Left lung (tissue), 4 donors: ENCODE measurements at regions not wholly inside any gene's neighbourhood (a gene's known extent, or its start where the extent isn't known, plus 50 kb on each side); places are given as distances from the start of the nearest gene placed in this dataset.

ENCODE experiments used
- ATAC-seq: fragments of 200-7000 bp; cut with Tn5 transposase; one replicate; pipeline ENCODE4 v1.9.1; 2020; ENCODE audit warnings: moderate library complexity
- DNase-seq, 4 donors: peaks; one replicate each; pipeline ENCODE4 v3.0.0-alpha.2; 2013 to 2020
- H3K27ac ChIP-seq, 2 donors: fragments of 200-600 bp; sonication (generic) in 1 of 2; one replicate each; pipeline versions ENCODE4 v1.5.0 to v1.8.0; 2020 to 2021
- H3K27me3 ChIP-seq, 2 donors: fragments of 200-600 bp; sonication (generic) in 1 of 2; one replicate each; pipeline versions ENCODE4 v1.5.0 to v1.8.0; 2020 to 2021
- H3K36me3 ChIP-seq, 2 donors: fragments of 200-600 bp; sonication (generic) in 1 of 2; one replicate each; pipeline versions ENCODE4 v1.5.0 to v1.8.0; 2020 to 2021
- H3K4me1 ChIP-seq, 2 donors: fragments of 200-600 bp; one replicate each; pipeline ENCODE4 v1.8.0; 2021
- H3K4me3 ChIP-seq, 2 donors: fragments of 200-600 bp; sonication (generic) in 1 of 2; one replicate each; pipeline versions ENCODE4 v1.5.0 to v1.8.0; 2020 to 2021; ENCODE audit warnings: mild to moderate bottlenecking in 1 of 2
- H3K9me3 ChIP-seq, 2 donors: fragments of 200-600 bp; sonication (generic) in 1 of 2; one replicate each; pipeline versions ENCODE4 v1.5.0 to v1.8.0; 2020 to 2021
- intact Hi-C, 2 donors: fragments of 100-400 bp; cut with DNase I; formaldehyde crosslinking; loops; one replicate each; pipeline versions ENCODE4 v1.11.2 to v1.14.2; 2022
- TF ChIP-seq, protein P1 (sequence below), 2 donors: fragments of 200-600 bp; sonication (generic) in 1 of 2; IDR thresholded peaks; one replicate each; pipeline versions ENCODE4 v1.5.0 to v1.8.0; 2021; ENCODE audit warnings: antibody characterized with exemption in 2 of 2
- donor health status: DM: no; HTN: yes; CAD: no.
- donor health status: DM: no; HTN: no; CAD: no.

DNA sequence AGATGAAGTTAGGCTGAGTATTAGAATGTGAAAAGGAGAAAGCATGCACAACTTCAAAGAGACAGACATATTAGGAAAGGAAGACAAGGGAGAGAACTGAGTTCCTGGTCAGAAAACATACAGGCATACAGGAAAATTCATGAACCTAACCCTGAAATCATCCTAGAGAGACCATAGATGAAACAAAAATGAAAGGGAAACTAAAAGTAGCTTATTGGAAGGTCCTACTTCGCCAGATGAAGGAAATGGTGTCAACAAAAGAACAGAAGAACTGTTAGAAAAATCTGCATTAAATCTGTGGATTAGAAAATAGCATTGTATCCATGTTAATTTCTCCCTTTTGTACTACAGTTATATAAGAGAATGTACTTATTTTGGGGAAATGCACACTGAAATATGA is 169.0 kb upstream of the UFM1 start:
- no peaks in the 10 kb centered on the region for H3K27me3 ChIP-seq
- H3K9me3 ChIP-seq: no peaks in the 10 kb centered on the region
- H3K27ac ChIP-seq: no peak overlapping the region
- H3K36me3 ChIP-seq: no peaks in the 10 kb centered on the region
- H3K4me3 ChIP-seq: no peak overlapping the region
- no peaks in the 10 kb centered on the region for H3K4me1 ChIP-seq
- TF ChIP-seq, protein P1, sequence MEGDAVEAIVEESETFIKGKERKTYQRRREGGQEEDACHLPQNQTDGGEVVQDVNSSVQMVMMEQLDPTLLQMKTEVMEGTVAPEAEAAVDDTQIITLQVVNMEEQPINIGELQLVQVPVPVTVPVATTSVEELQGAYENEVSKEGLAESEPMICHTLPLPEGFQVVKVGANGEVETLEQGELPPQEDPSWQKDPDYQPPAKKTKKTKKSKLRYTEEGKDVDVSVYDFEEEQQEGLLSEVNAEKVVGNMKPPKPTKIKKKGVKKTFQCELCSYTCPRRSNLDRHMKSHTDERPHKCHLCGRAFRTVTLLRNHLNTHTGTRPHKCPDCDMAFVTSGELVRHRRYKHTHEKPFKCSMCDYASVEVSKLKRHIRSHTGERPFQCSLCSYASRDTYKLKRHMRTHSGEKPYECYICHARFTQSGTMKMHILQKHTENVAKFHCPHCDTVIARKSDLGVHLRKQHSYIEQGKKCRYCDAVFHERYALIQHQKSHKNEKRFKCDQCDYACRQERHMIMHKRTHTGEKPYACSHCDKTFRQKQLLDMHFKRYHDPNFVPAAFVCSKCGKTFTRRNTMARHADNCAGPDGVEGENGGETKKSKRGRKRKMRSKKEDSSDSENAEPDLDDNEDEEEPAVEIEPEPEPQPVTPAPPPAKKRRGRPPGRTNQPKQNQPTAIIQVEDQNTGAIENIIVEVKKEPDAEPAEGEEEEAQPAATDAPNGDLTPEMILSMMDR (IDR thresholded peaks at IDR 0.05): no peak
- DNase-seq: no peak
- intact Hi-C loops: no loop called here
- ATAC-seq: no peak

DNA sequence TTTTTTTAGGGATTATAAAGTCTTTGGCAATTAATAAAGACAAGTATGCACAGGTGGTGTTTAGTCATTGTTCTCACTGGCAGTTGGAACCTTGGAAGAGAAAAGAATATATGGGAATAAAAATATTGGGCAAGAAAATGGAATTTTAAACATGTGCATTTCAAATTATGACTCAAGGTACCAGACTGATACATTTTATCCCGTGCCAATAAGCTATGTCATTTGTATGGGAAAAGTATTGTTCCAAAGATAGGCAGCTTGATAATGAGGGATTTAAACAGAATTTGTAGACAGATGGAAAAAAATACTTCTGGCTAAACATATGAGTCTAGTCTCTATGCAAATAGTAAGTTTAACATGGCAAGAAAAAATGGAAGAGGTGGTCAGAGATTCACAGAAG is 169.5 kb upstream of the UFM1 start:
- TF ChIP-seq, protein P1 (IDR thresholded peaks at IDR 0.05): no peak
- no peaks in the 10 kb centered on the region for H3K9me3 ChIP-seq
- intact Hi-C loops: no loop called here
- no peaks in the 10 kb centered on the region for H3K36me3 ChIP-seq
- H3K4me1 ChIP-seq: no peaks in the 10 kb centered on the region
- H3K27ac ChIP-seq: no peak overlapping the region
- H3K27me3 ChIP-seq: no peaks in the 10 kb centered on the region
- H3K4me3 ChIP-seq: no peak overlapping the region
- no peak for ATAC-seq
- DNase-seq: no peak

DNA sequence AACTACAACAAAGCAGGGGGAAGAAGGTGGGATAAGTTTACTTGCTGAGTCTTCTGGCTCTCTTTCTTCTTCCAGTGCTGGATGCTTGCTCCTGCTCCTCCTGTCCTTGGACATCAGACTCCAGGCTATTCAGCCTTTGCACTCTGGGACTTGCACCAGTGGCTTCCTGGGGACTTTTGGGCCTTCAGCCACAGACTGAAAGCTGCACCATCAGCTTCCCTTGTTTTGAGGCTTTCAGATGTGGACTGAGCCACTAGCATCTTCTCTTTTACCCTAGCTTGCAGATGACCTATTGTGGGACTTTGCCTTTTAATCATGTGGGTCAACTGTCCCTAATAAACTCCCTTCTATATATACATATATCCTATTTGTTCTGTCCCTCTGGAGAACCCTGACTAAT is 173.0 kb upstream of the UFM1 start:
- Histone ChIP-seq H3K36me3 (no peaks in the 10 kb centered on the region), H3K4me1 (no peaks in the 10 kb centered on the region), H3K4me3 (no peak overlapping the region), H3K27ac (no peak overlapping the region), H3K9me3 (no peaks in the 10 kb centered on the region), H3K27me3 (no peaks in the 10 kb centered on the region)
- TF ChIP-seq, protein P1 (IDR thresholded peaks at IDR 0.05): no peak
- intact Hi-C loops: no loop called here
- DNase-seq (no peak), ATAC-seq (no peak)

DNA sequence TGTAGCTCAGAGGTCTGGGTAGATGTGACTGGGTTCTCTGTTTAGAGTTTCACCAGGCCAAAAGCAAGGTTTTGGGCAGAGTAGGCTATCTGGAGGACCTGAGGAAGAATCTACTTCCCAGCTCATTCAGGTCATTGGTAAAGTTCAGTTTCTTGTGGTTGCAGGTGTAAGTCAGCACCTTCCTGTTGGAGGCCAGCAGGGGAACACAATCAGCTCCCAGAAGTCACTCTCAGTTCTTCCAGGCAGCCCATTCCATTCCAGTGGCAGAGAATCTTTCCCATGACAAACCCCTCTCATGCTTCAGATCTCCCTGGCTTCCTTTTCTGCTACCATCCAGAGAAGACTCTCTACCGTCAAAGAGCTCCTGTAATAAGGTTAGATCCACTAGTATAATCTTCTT is 176.2 kb upstream of the UFM1 start:
- intact Hi-C loops: no loop called here
- ATAC-seq (no peak), DNase-seq (no peak)
- H3K36me3 ChIP-seq: no peaks in the 10 kb centered on the region
- H3K27ac ChIP-seq: no peak overlapping the region
- TF ChIP-seq, protein P1 (IDR thresholded peaks at IDR 0.05): no peak
- no peak overlapping the region for H3K4me3 ChIP-seq
- H3K4me1 ChIP-seq: no peaks in the 10 kb centered on the region
- no peaks in the 10 kb centered on the region for H3K9me3 ChIP-seq
- H3K27me3 ChIP-seq: no peaks in the 10 kb centered on the region

DNA sequence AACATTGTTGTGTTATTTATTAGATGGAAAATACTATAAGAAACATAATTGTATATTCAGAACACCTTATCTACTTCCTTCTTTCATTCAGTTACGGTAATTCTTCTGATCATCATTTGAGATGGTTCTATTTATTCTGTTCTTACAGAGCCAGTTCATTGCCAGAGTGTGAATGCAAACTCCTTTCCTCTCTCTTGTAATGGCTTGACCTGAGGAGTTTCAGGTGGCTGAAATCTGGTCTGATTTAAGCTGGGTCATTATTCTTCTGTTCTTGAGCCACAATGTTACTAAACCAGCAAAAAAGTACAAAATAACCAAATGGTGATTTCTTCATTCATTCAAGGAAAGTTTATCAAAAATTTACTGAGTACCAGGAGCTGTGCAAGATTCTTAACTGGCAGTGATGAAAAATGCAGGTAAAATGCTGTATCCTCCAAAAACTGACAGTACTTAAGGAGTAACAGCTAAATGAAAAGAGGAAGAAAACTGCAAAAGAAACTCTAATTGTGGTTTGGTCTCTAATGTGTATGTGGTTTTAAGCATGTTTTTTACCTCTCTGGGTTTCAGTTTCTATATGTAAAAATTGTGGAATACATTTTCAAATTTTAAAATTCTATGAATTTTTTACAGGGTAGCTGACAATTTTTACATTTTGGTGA is 182.4 kb upstream of the UFM1 start:
- Histone ChIP-seq H3K27ac (no peak overlapping the region), H3K4me1 (no peaks in the 10 kb centered on the region), H3K4me3 (no peak overlapping the region), H3K27me3 (no peaks in the 10 kb centered on the region), H3K9me3 (no peaks in the 10 kb centered on the region), H3K36me3 (no peaks in the 10 kb centered on the region)
- ATAC-seq (no peak), DNase-seq (no peak)
- TF ChIP-seq, protein P1 (IDR thresholded peaks at IDR 0.05): no peak
- intact Hi-C loops: no loop called here
